B cell (primary cell): ENCODE measurements at regions not wholly inside any gene's neighbourhood (a gene's known extent, or its start where the extent isn't known, plus 50 kb on each side); places are given as distances from the start of the nearest gene placed in this dataset.

Source experiments
- EZH2 ChIP-seq: IDR thresholded peaks from 2 replicates; pipeline ENCODE4 v1.6.1; 2012; ENCODE audit warnings: borderline replicate concordance, low read depth, mild to moderate bottlenecking, moderate library complexity, low read length; ENCODE audit not compliant: insufficient read depth, poor library complexity, severe bottlenecking
- TF ChIP-seq, protein P1 (sequence below): fragments of 200-600 bp; IDR thresholded peaks from one replicate; pipeline ENCODE4 v1.8.0; 2022; ENCODE audit warnings: antibody characterized with exemption, mild to moderate bottlenecking

DNA sequence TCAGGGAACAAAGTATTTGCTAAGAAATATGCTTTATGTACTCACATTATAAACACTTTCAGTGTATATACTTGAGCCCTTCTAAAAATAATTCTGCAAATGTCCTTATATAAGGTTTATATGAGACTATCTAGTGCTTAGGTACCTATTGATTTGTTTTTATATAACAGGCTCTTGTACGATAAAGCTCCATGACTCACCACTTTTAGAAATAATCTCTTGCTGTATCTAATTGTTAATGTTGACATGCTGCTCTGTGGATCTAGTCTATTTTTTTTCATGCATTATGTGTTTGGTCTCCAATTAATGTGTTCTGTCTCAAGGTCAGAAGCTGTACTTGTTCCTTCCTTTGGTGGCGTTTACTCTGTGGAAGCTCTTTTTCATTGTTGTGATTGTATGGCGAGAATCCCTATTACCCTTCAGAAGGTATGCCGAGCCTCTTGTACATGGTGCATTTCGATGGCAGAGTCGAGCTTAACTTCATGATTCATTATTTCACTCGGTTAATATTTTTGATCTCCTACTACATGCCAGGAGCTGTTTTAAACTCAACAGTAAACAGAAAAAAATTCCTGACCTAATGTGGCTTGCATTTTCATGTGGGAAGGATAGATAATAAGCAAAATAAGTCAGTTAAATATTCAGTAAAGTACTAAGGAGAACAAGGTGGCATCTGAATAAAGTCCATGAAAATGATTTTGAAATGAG is 361.6 kb downstream of the COG6 start:
- TF ChIP-seq, protein P1, sequence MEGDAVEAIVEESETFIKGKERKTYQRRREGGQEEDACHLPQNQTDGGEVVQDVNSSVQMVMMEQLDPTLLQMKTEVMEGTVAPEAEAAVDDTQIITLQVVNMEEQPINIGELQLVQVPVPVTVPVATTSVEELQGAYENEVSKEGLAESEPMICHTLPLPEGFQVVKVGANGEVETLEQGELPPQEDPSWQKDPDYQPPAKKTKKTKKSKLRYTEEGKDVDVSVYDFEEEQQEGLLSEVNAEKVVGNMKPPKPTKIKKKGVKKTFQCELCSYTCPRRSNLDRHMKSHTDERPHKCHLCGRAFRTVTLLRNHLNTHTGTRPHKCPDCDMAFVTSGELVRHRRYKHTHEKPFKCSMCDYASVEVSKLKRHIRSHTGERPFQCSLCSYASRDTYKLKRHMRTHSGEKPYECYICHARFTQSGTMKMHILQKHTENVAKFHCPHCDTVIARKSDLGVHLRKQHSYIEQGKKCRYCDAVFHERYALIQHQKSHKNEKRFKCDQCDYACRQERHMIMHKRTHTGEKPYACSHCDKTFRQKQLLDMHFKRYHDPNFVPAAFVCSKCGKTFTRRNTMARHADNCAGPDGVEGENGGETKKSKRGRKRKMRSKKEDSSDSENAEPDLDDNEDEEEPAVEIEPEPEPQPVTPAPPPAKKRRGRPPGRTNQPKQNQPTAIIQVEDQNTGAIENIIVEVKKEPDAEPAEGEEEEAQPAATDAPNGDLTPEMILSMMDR, result no peak
- TF ChIP-seq EZH2, result no peak
